GM12878 (cell line): ENCODE measurements at regions not wholly inside any gene's neighbourhood (a gene's known extent, or its start where the extent isn't known, plus 50 kb on each side); places are given as distances from the start of the nearest gene placed in this dataset.
A peak's percentile ranks its signal among the peaks of the same experiment; 100 is the strongest.

Experiments
- ASH2L ChIP-seq: fragments of 300-600, 200-600 bp; sonication (generic); IDR thresholded peaks from 2 replicates; pipeline ENCODE4 v1.6.1; 2017; ENCODE audit warnings: low read depth, mild to moderate bottlenecking, borderline replicate concordance
- ATF7 ChIP-seq: fragments of 450-650 bp; IDR thresholded peaks from 2 replicates; pipeline ENCODE4 v1.6.1; 2016; ENCODE audit warnings: low read depth, mild to moderate bottlenecking
- BACH1 ChIP-seq: fragments of 450-650 bp; IDR thresholded peaks from 2 replicates; pipeline ENCODE4 v1.6.1; 2017; ENCODE audit warnings: mild to moderate bottlenecking, borderline replicate concordance
- BCL3 ChIP-seq: IDR thresholded peaks from 2 replicates; pipeline ENCODE4 v1.6.1; 2011; ENCODE audit warnings: borderline replicate concordance, low read depth, mild to moderate bottlenecking, moderate library complexity, low read length; ENCODE audit not compliant: insufficient read depth, poor library complexity, severe bottlenecking
- CHD1 ChIP-seq: IDR thresholded peaks from 2 replicates; pipeline ENCODE4 v1.6.1; 2012; ENCODE audit warnings: low read depth, low read length, improper control_type of control experiment
- CREM ChIP-seq: IDR thresholded peaks from 2 replicates; pipeline ENCODE4 v1.6.1; 2014; ENCODE audit warnings: antibody characterized with exemption, low read depth
- IRF4 ChIP-seq: IDR thresholded peaks from 2 replicates; pipeline ENCODE4 v1.6.1; 2011; ENCODE audit warnings: low read depth, low read length
- KDM1A ChIP-seq: fragments of 200-600 bp; sonication (generic); IDR thresholded peaks from 2 replicates; pipeline ENCODE4 v1.6.1; 2016; ENCODE audit warnings: borderline replicate concordance
- LARP7 ChIP-seq: fragments of 450-650 bp; IDR thresholded peaks from 2 replicates; pipeline ENCODE4 v1.6.1; 2017; ENCODE audit warnings: mild to moderate bottlenecking
- MEF2B ChIP-seq: fragments of 450-650 bp; IDR thresholded peaks from 2 replicates; pipeline ENCODE4 v1.6.1; 2018; ENCODE audit warnings: mild to moderate bottlenecking, moderate library complexity; ENCODE audit not compliant: partially characterized antibody, poor library complexity, severe bottlenecking
- MXI1 ChIP-seq: fragments of 150-350 bp; IDR thresholded peaks from 2 replicates; pipeline ENCODE4 v1.6.1; 2011; ENCODE audit warnings: low read depth, mild to moderate bottlenecking, inconsistent platforms, low read length, improper control_type of control experiment
- NFXL1 ChIP-seq: fragments of 450-650 bp; IDR thresholded peaks from 2 replicates; pipeline ENCODE4 v1.6.1; 2017; ENCODE audit warnings: antibody characterized with exemption, mild to moderate bottlenecking, borderline replicate concordance
- NR2C1 ChIP-seq: fragments of 450-650 bp; IDR thresholded peaks from 2 replicates; pipeline ENCODE4 v1.6.1; 2017; ENCODE audit warnings: antibody characterized with exemption, mild to moderate bottlenecking, moderate library complexity
- NR2F1 ChIP-seq: fragments of 450-650 bp; conservative IDR thresholded peaks from 2 replicates; pipeline ENCODE4 v1.6.1; 2017; ENCODE audit warnings: mild to moderate bottlenecking
- PBX3 ChIP-seq: IDR thresholded peaks from 2 replicates; pipeline ENCODE4 v1.6.1; 2011; ENCODE audit warnings: mild to moderate bottlenecking, low read depth, low read length, moderate library complexity; ENCODE audit not compliant: insufficient replicate concordance
- PML ChIP-seq: IDR thresholded peaks from 2 replicates; pipeline ENCODE4 v1.6.1; 2012; ENCODE audit warnings: low read length, inconsistent platforms
- POLR2A ChIP-seq: IDR thresholded peaks from 2 replicates; pipeline ENCODE4 v1.6.1; 2011; ENCODE audit warnings: low read depth, mild to moderate bottlenecking, low read length
- POLR2AphosphoS5 ChIP-seq: IDR thresholded peaks from 2 replicates; pipeline ENCODE4 v1.6.1; 2011; ENCODE audit warnings: mild to moderate bottlenecking, low read length, inconsistent platforms
- RB1 ChIP-seq: fragments of 450-650 bp; formaldehyde crosslinking; IDR thresholded peaks from 2 replicates; pipeline ENCODE4 v1.6.1; 2017; ENCODE audit warnings: mild to moderate bottlenecking, borderline replicate concordance
- RUNX3 ChIP-seq: IDR thresholded peaks from 2 replicates; pipeline ENCODE4 v1.6.1; 2012; ENCODE audit warnings: low read length, inconsistent platforms
- SIX5 ChIP-seq: IDR thresholded peaks from 2 replicates; pipeline ENCODE4 v1.6.1; 2011; ENCODE audit warnings: mild to moderate bottlenecking, low read depth, low read length, moderate library complexity; ENCODE audit not compliant: severe bottlenecking
- SMAD1 ChIP-seq: fragments of 450-650 bp; IDR thresholded peaks from 2 replicates; pipeline ENCODE4 v1.6.1; 2018; ENCODE audit warnings: mild to moderate bottlenecking, low read depth; ENCODE audit not compliant: partially characterized antibody
- TBL1XR1 ChIP-seq: IDR thresholded peaks from 2 replicates; pipeline ENCODE4 v1.6.1; 2012; ENCODE audit warnings: low read depth, low read length, improper control_type of control experiment
- WRNIP1 ChIP-seq: IDR thresholded peaks from 2 replicates; pipeline ENCODE4 v1.6.1; 2011; ENCODE audit warnings: low read depth, low read length, improper control_type of control experiment, borderline replicate concordance
- YBX1 ChIP-seq: fragments of 450-650 bp; IDR thresholded peaks from 2 replicates; pipeline ENCODE4 v1.6.1; 2016; ENCODE audit warnings: antibody characterized with exemption
- ZBTB33 ChIP-seq: fragments of 450-650 bp; IDR thresholded peaks from 2 replicates; pipeline ENCODE4 v1.6.1; 2017; ENCODE audit warnings: mild to moderate bottlenecking
- ZBTB40 ChIP-seq: fragments of 450-650 bp; IDR thresholded peaks from 2 replicates; pipeline ENCODE4 v1.6.1; 2016; ENCODE audit warnings: mild to moderate bottlenecking, moderate library complexity, borderline replicate concordance

- TF ChIP-seq NR2C1 (no peak), BACH1 (no peak), POLR2AphosphoS5 (no peak), SIX5 (no peak), CHD1 (no peak), TBL1XR1 (no peak), NR2F1 (no peak), RUNX3 (no peak; the same call in 1 of the 2 replicates), SMAD1 (no peak), PML (no peak), MXI1 (no peak), RB1 (no peak), NFXL1 (no peak), MEF2B (no peak), CREM (0 out of 2 replicates have a peak, but pooled peaks have one; percentile 38), IRF4 (no peak), WRNIP1 (no peak), POLR2A (no peak), ZBTB40 (no peak), BCL3 (no peak), ASH2L (no peak), ZBTB33 (no peak), PBX3 (no peak), LARP7 (no peak), ATF7 (peak; percentile 22; the same call in 1 of the 2 replicates), KDM1A (no peak), YBX1 (no peak)
Observed at GRCh38 chr2:48250943-48251342, 63.5 kb upstream of the FOXN2 start (continued).
